Thoracic aorta (tissue), 2 donors: ENCODE measurements at regions not wholly inside any gene's neighbourhood (a gene's known extent, or its start where the extent isn't known, plus 50 kb on each side); places are given as distances from the start of the nearest gene placed in this dataset.
"Not testable (repeated sequence)": the region's sequence is repeated elsewhere in the genome, so short reads cannot be mapped to it uniquely, and the experiment has no call there.

ENCODE experiments used
- ATAC-seq: fragments of 150-250 bp; one replicate; pipeline ENCODE4 v1.8.0; 2017; ENCODE audit warnings: low read depth; ENCODE audit not compliant: insufficient number of reproducible peaks, low FRiP score
- DNase-seq: peaks from one replicate; pipeline ENCODE4 v3.0.0-alpha.2; 2020; ENCODE audit warnings: low spot score
- H3K27ac ChIP-seq, 2 donors: fragments of 200-600 bp; sonication (generic); 1 replicate in 1 of 2; 2 replicates in 1 of 2; pipeline ENCODE4 v1.5.1; 2016; ENCODE audit warnings: mild to moderate bottlenecking in 2 of 2, moderate library complexity in 2 of 2
- H3K27me3 ChIP-seq: fragments of 200-600 bp; sonication (generic); replicated peaks from 2 replicates; pipeline ENCODE4 v1.6.0; 2016; ENCODE audit warnings: mild to moderate bottlenecking; ENCODE audit not compliant: insufficient read depth
- H3K36me3 ChIP-seq: fragments of 200-600 bp; sonication (generic); one replicate; pipeline ENCODE4 v1.5.1; 2016
- H3K4me1 ChIP-seq, 2 donors: fragments of 200-600 bp; sonication (generic); 1 replicate in 1 of 2; 2 replicates in 1 of 2; pipeline versions ENCODE4 v1.5.1 to v1.6.0; 2016; ENCODE audit warnings: low read depth in 2 of 2, mild to moderate bottlenecking in 1 of 2; ENCODE audit not compliant: control insufficient read depth in 1 of 2
- H3K4me3 ChIP-seq: fragments of 200-600 bp; sonication (generic); 2 replicates; pipeline ENCODE4 v1.5.1; 2016; ENCODE audit warnings: mild to moderate bottlenecking
- H3K9me3 ChIP-seq: fragments of 200-600 bp; sonication (generic); 2 replicates; pipeline ENCODE4 v1.5.1; 2016
- TF ChIP-seq, protein P1 (sequence below): fragments of 200-600 bp; sonication (generic); IDR thresholded peaks from one replicate; pipeline ENCODE4 v1.5.1; 2019; ENCODE audit warnings: antibody characterized with exemption

DNA sequence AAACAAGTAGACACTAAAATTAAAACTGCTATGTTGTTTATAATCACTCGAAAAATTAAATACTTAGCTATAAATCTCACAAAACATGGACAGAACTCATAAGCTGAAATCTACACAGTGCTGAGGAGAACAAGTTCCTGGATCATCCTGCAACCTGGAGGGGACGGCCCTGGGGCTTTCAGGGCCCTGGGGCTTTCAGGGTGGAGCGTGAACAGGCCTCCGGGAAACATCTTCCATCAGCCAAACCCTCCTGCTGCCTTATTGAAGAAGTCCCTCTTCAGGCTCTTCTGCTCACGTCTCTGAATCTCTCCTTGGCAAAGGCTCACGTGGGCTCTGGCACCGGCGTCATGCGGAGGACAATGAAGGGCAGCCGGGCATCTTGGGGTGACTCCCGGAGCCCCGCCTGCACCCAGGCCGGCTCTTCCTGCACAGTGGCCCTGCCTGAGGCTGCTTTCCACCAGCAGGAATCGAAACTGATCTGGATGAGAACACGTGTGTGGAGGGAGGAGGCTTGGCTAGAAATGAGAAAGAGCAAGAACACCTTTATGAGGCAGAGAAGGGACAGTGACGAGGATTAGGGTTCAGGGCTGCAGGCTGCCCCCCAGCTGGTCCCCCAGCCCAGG lies 127.3 kb downstream of the CDRT15L2 start:
- ATAC-seq (no peak), DNase-seq (no peak)
- Histone ChIP-seq H3K9me3 (no peaks in the 10 kb centered on the region), H3K36me3 (no peaks in the 10 kb centered on the region), H3K27ac (no peak overlapping the region), H3K27me3 (no peaks in the 10 kb centered on the region), H3K4me3 (no peak overlapping the region), H3K4me1 (no peaks in the 10 kb centered on the region)
- TF ChIP-seq, protein P1, sequence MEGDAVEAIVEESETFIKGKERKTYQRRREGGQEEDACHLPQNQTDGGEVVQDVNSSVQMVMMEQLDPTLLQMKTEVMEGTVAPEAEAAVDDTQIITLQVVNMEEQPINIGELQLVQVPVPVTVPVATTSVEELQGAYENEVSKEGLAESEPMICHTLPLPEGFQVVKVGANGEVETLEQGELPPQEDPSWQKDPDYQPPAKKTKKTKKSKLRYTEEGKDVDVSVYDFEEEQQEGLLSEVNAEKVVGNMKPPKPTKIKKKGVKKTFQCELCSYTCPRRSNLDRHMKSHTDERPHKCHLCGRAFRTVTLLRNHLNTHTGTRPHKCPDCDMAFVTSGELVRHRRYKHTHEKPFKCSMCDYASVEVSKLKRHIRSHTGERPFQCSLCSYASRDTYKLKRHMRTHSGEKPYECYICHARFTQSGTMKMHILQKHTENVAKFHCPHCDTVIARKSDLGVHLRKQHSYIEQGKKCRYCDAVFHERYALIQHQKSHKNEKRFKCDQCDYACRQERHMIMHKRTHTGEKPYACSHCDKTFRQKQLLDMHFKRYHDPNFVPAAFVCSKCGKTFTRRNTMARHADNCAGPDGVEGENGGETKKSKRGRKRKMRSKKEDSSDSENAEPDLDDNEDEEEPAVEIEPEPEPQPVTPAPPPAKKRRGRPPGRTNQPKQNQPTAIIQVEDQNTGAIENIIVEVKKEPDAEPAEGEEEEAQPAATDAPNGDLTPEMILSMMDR: no peak

DNA sequence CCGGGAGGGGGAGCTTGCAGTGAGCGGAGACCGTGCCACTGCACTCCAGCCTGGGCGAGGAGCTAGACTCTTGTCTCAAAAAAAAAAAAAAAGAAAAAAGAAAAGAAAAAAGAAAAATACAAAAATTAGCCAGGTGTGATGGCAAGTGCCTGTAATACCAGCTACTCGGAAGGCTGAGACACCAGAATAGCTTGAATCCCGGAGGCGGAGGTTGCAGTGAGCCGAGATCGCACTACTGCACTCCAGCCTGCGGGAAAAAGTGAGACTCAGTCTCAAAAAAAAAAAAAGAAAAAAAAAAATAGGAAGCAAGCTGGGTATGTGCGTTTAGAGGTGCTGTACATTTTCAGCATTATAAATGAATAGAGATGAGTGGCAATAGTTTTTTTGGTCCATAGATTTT lies 129.3 kb downstream of the CDRT15L2 start:
- H3K27ac ChIP-seq, H3K36me3 ChIP-seq, H3K4me3 ChIP-seq, ATAC-seq, H3K4me1 ChIP-seq, DNase-seq, H3K9me3 ChIP-seq, H3K27me3 ChIP-seq: not testable (repeated sequence)

DNA sequence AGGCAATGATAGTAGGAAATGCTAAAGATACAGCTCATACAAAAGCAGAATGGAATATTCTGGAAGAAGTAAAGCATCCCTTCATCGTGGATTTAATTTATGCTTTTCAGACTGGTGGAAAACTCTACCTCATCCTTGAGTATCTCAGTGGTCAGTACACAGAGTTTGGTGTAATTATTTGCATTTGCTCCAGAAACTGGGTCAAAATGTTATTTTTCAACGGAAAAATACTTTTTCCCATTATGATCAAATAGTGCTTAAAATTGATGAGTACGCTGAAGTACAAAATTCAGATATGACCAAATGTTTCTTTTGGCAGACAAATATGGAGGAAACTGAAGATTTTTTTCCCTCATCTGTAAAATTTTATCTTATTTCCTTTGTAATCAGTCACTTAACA lies 137.0 kb downstream of the CDRT15L2 start:
- H3K4me3 ChIP-seq, H3K27me3 ChIP-seq, H3K27ac ChIP-seq, DNase-seq, H3K4me1 ChIP-seq, ATAC-seq, H3K36me3 ChIP-seq, H3K9me3 ChIP-seq: not testable (repeated sequence)

DNA sequence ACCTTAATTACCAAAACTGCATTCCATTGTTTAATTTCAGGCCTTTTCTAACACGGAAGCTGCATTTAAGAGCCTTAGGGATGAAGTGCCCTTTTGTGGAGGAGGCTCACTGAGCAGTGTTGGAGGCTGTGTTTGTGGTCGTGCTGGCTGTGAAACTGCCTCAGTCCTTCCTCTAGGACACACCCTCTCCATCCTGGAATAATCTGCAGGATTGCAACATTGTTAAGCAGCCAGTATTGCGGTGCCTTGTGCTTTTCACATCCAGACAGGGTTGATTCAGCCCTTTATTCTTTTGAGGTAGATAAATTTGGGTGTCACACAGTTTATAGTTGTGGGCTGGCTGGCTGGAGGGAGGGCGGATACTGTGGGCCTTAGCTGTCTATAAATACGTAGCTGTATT lies 141.6 kb downstream of the CDRT15L2 start:
- TF ChIP-seq, protein P1: no peak
- H3K27ac ChIP-seq: no peak overlapping the region
- DNase-seq (no peak), ATAC-seq (no peak)
- H3K9me3 ChIP-seq: no peaks in the 10 kb centered on the region
- no peak overlapping the region for H3K4me3 ChIP-seq
- no peaks in the 10 kb centered on the region for H3K4me1 ChIP-seq
- no peaks in the 10 kb centered on the region for H3K27me3 ChIP-seq
- no peaks in the 10 kb centered on the region for H3K36me3 ChIP-seq

DNA sequence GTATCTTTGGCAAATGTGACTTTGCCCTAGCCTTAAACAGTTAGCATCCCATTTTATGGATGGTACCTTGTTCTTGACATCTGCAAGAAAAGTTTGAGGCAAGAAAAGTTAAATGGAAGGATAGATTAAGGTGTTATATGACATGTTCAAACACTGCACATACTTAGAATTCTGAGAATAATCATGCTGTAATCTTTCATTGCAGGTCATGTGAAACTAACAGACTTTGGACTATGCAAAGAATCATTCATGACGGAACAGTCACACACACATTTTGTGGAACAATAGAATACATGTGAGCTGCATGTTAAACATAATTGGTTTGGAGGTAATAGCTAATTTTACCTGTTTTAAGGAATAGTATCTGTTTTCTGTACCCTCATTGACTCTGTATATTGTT lies 144.9 kb downstream of the CDRT15L2 start:
- not testable (repeated sequence) for H3K4me1 ChIP-seq, H3K27ac ChIP-seq, H3K36me3 ChIP-seq, DNase-seq, H3K4me3 ChIP-seq, H3K27me3 ChIP-seq, ATAC-seq, H3K9me3 ChIP-seq

DNA sequence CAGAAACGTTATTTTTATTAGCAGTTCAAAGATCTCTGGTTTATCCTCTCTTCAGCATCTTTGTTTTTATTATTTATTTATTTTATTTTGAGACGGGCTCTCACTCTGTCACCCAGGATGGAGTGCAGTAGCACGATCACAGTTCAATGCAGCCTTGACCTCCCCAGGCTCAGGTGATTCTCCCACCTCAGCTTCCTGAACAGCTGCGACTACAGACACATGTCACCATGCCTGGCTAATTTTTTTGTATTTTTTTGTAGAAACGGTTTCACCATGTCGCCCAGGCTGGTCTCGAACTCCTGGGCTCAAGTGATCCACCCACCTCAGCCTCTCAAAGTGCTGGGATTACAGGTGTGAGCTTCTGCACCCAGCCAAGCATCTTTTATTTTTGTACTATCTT lies 147.7 kb downstream of the CDRT15L2 start:
- H3K4me1 ChIP-seq, ATAC-seq, DNase-seq: not testable (repeated sequence)

DNA sequence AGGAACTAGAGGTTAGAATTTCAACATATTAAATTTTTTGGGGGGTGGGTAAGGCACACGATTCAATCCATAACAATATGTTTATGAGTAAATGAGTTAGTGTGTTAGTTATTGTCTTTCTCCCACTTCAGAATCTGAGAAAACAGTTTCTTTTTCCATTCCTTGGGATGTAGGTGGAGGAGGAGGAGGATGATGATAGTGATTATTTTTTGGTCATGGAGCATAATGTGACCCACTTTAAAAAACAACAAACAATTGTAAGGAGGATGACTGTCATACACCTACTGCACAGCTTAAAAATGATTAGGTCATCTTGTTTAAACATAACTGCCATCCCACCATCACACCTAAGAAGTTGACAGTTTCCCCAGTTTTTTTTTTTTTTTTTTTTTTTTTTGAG lies 148.7 kb downstream of the CDRT15L2 start:
- no peaks in the 10 kb centered on the region for H3K9me3 ChIP-seq
- H3K27ac ChIP-seq: no peak overlapping the region
- ATAC-seq (no peak), DNase-seq (no peak)
- no peaks in the 10 kb centered on the region for H3K27me3 ChIP-seq
- no peaks in the 10 kb centered on the region for H3K36me3 ChIP-seq
- H3K4me1 ChIP-seq: no peaks in the 10 kb centered on the region
- TF ChIP-seq, protein P1: no peak
- H3K4me3 ChIP-seq: no peak overlapping the region

More for the DNA sequence above, 147.7 kb downstream of the CDRT15L2 start:
- not testable (repeated sequence) for H3K27ac ChIP-seq, H3K4me3 ChIP-seq, H3K36me3 ChIP-seq, H3K27me3 ChIP-seq, H3K9me3 ChIP-seq

DNA sequence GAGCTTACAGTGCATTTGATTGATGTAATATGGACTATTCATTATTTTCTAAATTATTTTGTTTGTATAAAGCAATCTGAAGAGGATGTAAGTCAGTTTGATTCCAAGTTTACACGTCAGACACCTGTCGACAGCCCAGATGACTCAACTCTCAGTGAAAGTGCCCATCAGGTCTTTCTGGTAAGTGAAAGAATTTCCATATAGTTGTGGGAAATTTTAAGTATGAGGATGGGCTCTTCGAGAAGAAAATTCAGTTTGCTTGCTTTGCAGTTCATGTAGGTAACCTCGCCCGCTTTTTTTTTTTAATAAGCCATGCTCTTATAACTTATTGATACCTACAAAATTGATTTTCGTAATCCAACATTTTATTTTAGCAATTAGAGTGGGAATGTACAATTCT lies 151.6 kb downstream of the CDRT15L2 start:
- not testable (repeated sequence) for H3K36me3 ChIP-seq, H3K9me3 ChIP-seq, H3K27ac ChIP-seq, H3K4me1 ChIP-seq, H3K27me3 ChIP-seq, ATAC-seq, H3K4me3 ChIP-seq, DNase-seq
